ENCODE measurements at regions not wholly inside any gene's neighbourhood (a gene's known extent, or its start where the extent isn't known, plus 50 kb on each side); places are given as distances from the start of the nearest gene placed in this dataset.

- ChIA-PET POLR2A (no interaction called here), CTCF (no interaction called here)
- H3K4me3 Mint-ChIP-seq = no peak overlapping the region
- no peak for DNase-seq
- H3K9me3 Mint-ChIP-seq = no peaks in the 10 kb centered on the region
- no peaks in the 10 kb centered on the region for H3K4me1 Mint-ChIP-seq (ENCODE audit: low read depth)
- intact Hi-C loops (cut with micrococcal nuclease) = no loop called here
- no peak overlapping the region for H3K27ac Mint-ChIP-seq
- H3K36me3 Mint-ChIP-seq = no peaks in the 10 kb centered on the region
- peaks cover 2% of the 10 kb centered on the region for H3K27me3 Mint-ChIP-seq
Observed at GRCh38 chr12:116389990-116390389, 112.5 kb upstream of the MED13L start.

GRCh38 chr12:116390401-116391335 is 113.2 kb upstream of the MED13L start:
- no peak for DNase-seq

DNA sequence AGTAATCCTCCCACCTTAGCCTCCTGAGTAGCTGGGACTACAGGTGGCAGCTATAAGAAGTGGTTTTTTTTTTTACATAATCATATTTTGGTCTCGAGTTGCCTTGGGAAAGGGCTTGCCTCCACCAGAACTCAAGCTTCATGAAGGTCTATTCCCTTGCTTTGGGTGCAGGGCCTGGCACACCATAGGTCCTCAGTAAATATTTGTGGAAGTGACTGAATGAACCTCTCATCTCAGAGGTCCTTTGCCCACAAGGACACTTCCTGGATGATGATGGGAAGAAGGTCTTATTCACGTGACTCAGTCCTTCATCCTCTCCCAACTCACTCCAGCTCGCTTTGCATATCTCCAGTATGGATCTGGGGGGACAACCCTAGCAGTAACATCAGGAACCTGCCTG is 114.0 kb upstream of the MED13L start:
- POLR2A ChIA-PET = interaction anchor here (0.7 kb wide), 1 partner anchor 188 kb away, joined by 3 read pairs; no protein-coding TSS in a partner anchor

More at GRCh38 chr12:116390401-116391335, 113.2 kb upstream of the MED13L start:
- Mint-ChIP-seq H3K27me3 (peaks cover 2% of the 10 kb centered on the region), H3K4me3 (no peak overlapping the region), H3K36me3 (no peaks in the 10 kb centered on the region), H3K27ac (no peak overlapping the region), H3K9me3 (no peaks in the 10 kb centered on the region), H3K4me1 (ENCODE audit: low read depth) (no peaks in the 10 kb centered on the region)
- ChIA-PET CTCF (no interaction called here), POLR2A (interaction anchor here (0.7 kb wide), 1 partner anchor 189 kb away, joined by 3 read pairs; no protein-coding TSS in a partner anchor)
- intact Hi-C loops (cut with micrococcal nuclease) = no loop called here

GRCh38 chr12:116392061-116392460 is 114.6 kb upstream of the MED13L start:
- ChIA-PET POLR2A (no interaction called here), CTCF (no interaction called here)
- Mint-ChIP-seq H3K4me1 (ENCODE audit: low read depth) (no peaks in the 10 kb centered on the region), H3K27me3 (no peaks in the 10 kb centered on the region), H3K9me3 (no peaks in the 10 kb centered on the region), H3K27ac (no peak overlapping the region), H3K4me3 (no peak overlapping the region), H3K36me3 (no peaks in the 10 kb centered on the region)
- intact Hi-C loops (cut with micrococcal nuclease) = no loop called here
- no peak for DNase-seq

More for the DNA sequence above, 114.0 kb upstream of the MED13L start:
- Mint-ChIP-seq H3K9me3 (no peaks in the 10 kb centered on the region), H3K36me3 (no peaks in the 10 kb centered on the region), H3K27ac (no peak overlapping the region), H3K4me1 (ENCODE audit: low read depth) (no peaks in the 10 kb centered on the region), H3K4me3 (no peak overlapping the region), H3K27me3 (no peaks in the 10 kb centered on the region)
- CTCF ChIA-PET = no interaction called here
- intact Hi-C loops (cut with micrococcal nuclease) = no loop called here
- no peak for DNase-seq

DNA sequence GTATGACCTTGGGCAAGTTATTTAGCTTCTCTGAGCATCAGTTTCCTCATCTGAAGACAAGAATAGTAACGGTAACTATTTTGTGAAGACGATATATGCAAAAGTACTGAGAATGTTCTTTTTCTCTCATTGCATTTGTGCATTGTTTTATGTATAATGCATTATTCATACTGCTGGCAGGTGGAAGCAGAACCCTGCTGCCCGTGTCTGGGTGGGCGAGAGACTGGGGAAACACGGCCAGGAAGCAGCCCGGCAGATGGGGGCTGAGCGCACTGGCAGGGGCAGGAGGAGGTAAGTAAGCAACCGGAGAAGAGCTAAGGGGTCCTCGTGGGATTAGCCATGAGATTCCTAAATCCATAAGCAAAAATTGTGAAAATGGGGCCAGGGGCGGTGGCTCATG is 115.8 kb upstream of the MED13L start:
- DNase-seq = no peak
- CTCF ChIA-PET = no interaction called here
- Mint-ChIP-seq H3K27me3 (no peaks in the 10 kb centered on the region), H3K27ac (no peak overlapping the region), H3K9me3 (peaks cover 3% of the 10 kb centered on the region), H3K36me3 (peaks cover 2% of the 10 kb centered on the region), H3K4me3 (no peak overlapping the region), H3K4me1 (ENCODE audit: low read depth) (no peaks in the 10 kb centered on the region)
- POLR2A ChIA-PET = no interaction called here
- intact Hi-C loops (cut with micrococcal nuclease) = no loop called here

DNA sequence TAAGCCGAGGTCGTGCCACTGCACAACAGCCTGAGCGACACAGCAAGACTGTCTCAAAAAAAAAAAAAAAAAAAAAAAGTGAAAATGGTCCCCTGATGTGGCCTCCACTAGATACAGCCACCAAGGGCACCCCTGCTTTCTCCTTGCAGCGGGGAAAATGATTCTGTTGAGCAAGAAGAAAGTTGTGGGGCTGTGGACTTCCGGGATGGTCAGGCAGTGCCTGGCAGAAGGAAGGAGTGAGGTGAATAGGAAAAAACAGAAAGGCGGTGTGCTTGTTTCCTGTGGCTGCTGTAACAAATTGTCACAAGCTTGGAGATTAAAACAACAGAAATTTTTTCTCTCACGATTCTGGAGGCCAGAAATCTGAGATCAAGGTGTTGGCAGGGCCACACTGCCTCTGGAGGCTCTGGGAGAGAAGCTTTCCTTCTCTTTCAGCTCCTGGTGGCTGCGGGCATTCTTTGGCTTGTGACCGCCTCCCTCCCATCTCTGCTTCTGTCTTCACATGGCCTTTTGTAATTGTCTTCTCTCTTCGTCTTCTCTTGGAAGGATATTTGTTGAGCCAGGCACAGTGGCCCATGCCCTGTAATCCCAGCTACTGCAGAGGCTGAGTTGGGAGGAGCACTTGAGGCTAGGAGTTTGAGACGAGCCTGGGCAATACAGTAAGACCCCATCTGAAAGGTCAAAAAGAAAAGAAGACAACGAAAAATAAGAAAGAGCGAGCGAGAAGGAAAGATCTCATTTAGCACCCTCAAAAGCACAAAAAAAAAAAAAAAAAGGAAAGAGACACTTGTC is 116.6 kb upstream of the MED13L start:
- Mint-ChIP-seq H3K27me3 (no peaks in the 10 kb centered on the region), H3K27ac (no peak overlapping the region), H3K36me3 (peaks cover 2% of the 10 kb centered on the region), H3K9me3 (peaks cover 9% of the 10 kb centered on the region), H3K4me1 (ENCODE audit: low read depth) (no peaks in the 10 kb centered on the region), H3K4me3 (no peak overlapping the region)
- no peak for DNase-seq
- intact Hi-C loops (cut with micrococcal nuclease) = no loop called here
- ChIA-PET CTCF (no interaction called here), POLR2A (no interaction called here)

GRCh38 chr12:116395396-116395795 is 117.9 kb upstream of the MED13L start:
- Mint-ChIP-seq H3K4me1 (ENCODE audit: low read depth) (no peaks in the 10 kb centered on the region), H3K27me3 (no peaks in the 10 kb centered on the region), H3K9me3 (peaks cover 16% of the 10 kb centered on the region), H3K4me3 (no peak overlapping the region), H3K36me3 (peaks cover 2% of the 10 kb centered on the region), H3K27ac (no peak overlapping the region)
- CTCF ChIA-PET = no interaction called here
- no peak for DNase-seq
- intact Hi-C loops (cut with micrococcal nuclease) = no loop called here
- POLR2A ChIA-PET = no interaction called here

- H3K4me3 Mint-ChIP-seq = no peak overlapping the region
- no peak for DNase-seq
- no peak overlapping the region for H3K27ac Mint-ChIP-seq
- peaks cover 24% of the 10 kb centered on the region for H3K9me3 Mint-ChIP-seq
- ChIA-PET POLR2A (no interaction called here), CTCF (no interaction called here)
- H3K27me3 Mint-ChIP-seq = peaks cover 3% of the 10 kb centered on the region
- H3K4me1 Mint-ChIP-seq (ENCODE audit: low read depth) = no peaks in the 10 kb centered on the region
- intact Hi-C loops (cut with micrococcal nuclease) = no loop called here
- peaks cover 2% of the 10 kb centered on the region for H3K36me3 Mint-ChIP-seq
Observed at GRCh38 chr12:116397148-116397547, 119.7 kb upstream of the MED13L start.

DNA sequence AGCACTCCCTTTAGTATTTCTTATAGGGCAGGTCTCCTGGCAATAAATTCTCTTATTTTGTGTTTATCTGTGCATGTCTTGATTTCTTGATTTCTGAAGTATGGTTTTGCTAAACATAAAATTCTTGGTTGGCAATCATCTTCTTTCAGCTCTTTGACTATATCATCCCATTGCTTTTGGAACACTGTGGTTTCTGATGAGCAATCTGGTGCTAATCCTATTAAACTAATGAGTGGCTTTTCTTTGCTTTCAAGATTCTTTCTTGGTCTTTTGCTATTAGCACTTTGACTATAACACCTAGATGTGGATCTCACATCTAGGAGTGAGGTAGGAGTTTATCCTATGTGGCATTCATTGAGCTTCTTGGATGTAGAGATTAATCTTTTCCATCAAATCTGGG is 120.7 kb upstream of the MED13L start:
- ChIA-PET POLR2A (no interaction called here), CTCF (no interaction called here)
- DNase-seq = no peak
- Mint-ChIP-seq H3K4me1 (ENCODE audit: low read depth) (no peaks in the 10 kb centered on the region), H3K27me3 (peaks cover 3% of the 10 kb centered on the region), H3K36me3 (peaks cover 2% of the 10 kb centered on the region), H3K9me3 (peaks cover 24% of the 10 kb centered on the region), H3K27ac (no peak overlapping the region), H3K4me3 (no peak overlapping the region)
- intact Hi-C loops (cut with micrococcal nuclease) = no loop called here

DNA sequence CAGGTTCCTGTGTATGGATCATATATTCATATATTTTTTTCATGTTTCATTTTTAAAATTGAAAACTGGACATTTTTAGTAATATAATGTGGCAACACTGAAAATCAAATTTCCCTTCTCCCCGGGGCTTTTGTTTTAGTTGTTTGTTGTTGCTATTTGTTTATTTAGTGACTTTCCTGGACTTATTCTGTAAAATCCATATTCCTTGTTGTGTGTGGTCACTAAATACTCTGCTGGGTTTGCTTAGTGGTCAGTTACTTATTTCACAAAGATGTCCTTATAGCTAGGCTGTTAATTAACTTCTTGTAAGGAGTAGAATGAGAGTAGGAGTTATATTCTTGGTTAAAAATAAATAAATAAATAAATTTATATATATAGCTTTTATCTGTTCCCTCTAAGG is 121.6 kb upstream of the MED13L start:
- Mint-ChIP-seq H3K4me1 (ENCODE audit: low read depth) (no peaks in the 10 kb centered on the region), H3K4me3 (no peak overlapping the region), H3K27ac (no peak overlapping the region), H3K9me3 (peaks cover 24% of the 10 kb centered on the region), H3K36me3 (peaks cover 2% of the 10 kb centered on the region), H3K27me3 (peaks cover 3% of the 10 kb centered on the region)
- intact Hi-C loops (cut with micrococcal nuclease) = no loop called here
- POLR2A ChIA-PET = no interaction called here
- CTCF ChIA-PET = no interaction called here
- DNase-seq = no peak

DNA sequence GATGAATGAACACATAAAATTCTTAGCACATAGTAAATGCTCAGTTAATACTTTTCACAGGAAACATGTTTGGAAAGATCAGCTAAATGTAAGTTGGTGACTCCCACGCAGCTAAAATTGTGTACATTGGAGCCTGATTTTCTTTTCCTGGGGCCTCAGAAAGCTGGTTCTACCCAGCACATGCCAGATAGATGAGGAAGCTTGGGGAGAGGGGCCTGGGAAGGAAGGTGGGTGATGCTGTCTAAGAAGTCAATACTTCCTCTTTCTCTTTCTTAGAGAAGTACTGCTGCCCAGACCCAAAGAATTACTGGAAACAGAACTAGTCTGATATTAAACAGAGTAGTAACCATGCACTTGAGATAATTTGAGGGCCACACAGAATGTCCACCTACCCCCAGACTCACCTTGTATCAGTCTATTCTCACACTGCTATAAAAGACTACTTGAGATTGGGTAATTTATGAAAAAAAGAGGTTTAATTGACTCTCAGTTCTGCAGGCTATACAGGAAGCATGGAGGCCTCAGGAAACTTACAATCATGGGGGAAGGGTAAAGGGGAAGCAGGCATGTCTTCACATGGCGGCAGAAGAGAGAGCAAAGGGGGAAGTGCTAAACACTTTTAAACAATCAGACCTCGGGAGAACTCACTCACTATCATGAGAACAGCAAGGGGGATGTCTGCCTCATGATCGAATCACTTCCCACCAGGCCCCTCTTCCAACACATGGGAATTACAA is 123.3 kb upstream of the MED13L start:
- H3K27me3 Mint-ChIP-seq = peaks cover 3% of the 10 kb centered on the region
- no peak overlapping the region for H3K4me3 Mint-ChIP-seq
- POLR2A ChIA-PET = no interaction called here
- H3K27ac Mint-ChIP-seq = no peak overlapping the region
- no peak for DNase-seq
- intact Hi-C loops (cut with micrococcal nuclease) = no loop called here
- no peaks in the 10 kb centered on the region for H3K4me1 Mint-ChIP-seq (ENCODE audit: low read depth)
- H3K9me3 Mint-ChIP-seq = peaks cover 24% of the 10 kb centered on the region
- peaks cover 2% of the 10 kb centered on the region for H3K36me3 Mint-ChIP-seq
- CTCF ChIA-PET = no interaction called here

GRCh38 chr12:116401565-116401964 is 124.1 kb upstream of the MED13L start:
- no peak overlapping the region for H3K27ac Mint-ChIP-seq
- CTCF ChIA-PET = no interaction called here

More at GRCh38 chr12:116401565-116401964, 124.1 kb upstream of the MED13L start:
- no peak for DNase-seq
- no peaks in the 10 kb centered on the region for H3K4me1 Mint-ChIP-seq (ENCODE audit: low read depth)
- POLR2A ChIA-PET = no interaction called here
- no peak overlapping the region for H3K4me3 Mint-ChIP-seq
- H3K27me3 Mint-ChIP-seq = peaks cover 3% of the 10 kb centered on the region
- intact Hi-C loops (cut with micrococcal nuclease) = no loop called here
- H3K36me3 Mint-ChIP-seq = peaks cover 2% of the 10 kb centered on the region
- H3K9me3 Mint-ChIP-seq = peaks cover 24% of the 10 kb centered on the region

All from activated CD4-positive, alpha-beta memory T cell treated with anti-CD3 and anti-CD28 coated beads for 36 hours (primary cell).